ENCODE measurements at regions not wholly inside any gene's neighbourhood (a gene's known extent, or its start where the extent isn't known, plus 50 kb on each side); places are given as distances from the start of the nearest gene placed in this dataset.
"Not testable (repeated sequence)": the region's sequence is repeated elsewhere in the genome, so short reads cannot be mapped to it uniquely, and the experiment has no call there.

DNA sequence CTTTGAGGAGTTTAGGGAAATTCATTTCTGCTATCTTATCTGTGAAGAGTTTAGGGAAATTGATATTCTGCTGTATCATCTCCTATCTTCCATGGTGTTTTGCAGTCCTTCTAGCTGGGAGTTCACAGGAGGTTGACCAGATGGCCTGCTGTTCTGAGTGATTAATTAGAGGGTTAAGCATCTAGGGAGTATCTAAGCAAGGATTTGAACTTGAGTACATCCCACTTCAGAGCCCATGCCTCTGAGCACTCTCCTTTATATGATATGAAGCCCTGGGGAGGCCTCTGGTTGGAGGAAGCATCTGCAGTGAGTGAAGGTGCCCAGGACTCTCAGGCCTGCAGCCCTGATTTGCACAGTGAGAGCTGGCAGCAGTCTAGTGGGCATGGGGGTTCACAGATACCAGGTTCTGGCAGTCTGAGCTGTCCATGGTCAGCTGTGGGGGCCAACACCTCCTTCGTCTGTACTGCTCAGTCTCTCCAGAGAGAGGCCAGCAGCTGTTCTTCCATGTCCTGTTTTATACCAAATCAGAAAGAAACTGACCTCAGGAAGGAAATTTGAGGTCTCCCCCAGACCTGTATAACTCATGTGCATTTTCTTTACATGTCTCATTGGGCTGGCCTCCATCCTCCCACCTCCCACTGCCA is 156.9 kb downstream of the PLCE1 start:
- Histone ChIP-seq H3K9me3 (replicated peaks; ENCODE audit: insufficient read depth, low read length) (no peaks in the 10 kb centered on the region), H3K27me3 (replicated peaks; ENCODE audit: insufficient read depth, low read length) (no peaks in the 10 kb centered on the region), H3K36me3 (replicated peaks; ENCODE audit: insufficient read depth, low read length) (no peaks in the 10 kb centered on the region), H3K79me2 (ENCODE audit: low read length) (no peaks in the 10 kb centered on the region), H3K4me3 (ENCODE audit: low read length) (no peak overlapping the region), H3K9ac (ENCODE audit: low read length) (no peak overlapping the region), H3K9me2 (replicated peaks; ENCODE audit: insufficient read depth, low read length) (no peaks in the 10 kb centered on the region), H3K4me1 (ENCODE audit: low read length) (no peaks in the 10 kb centered on the region), H3F3A (ENCODE audit: insufficient read depth, low read length) (no peaks in the 10 kb centered on the region), H2AFZ (ENCODE audit: low read length) (no peak overlapping the region), H3K27ac (ENCODE audit: low read length) (no peak overlapping the region), H4K20me1 (ENCODE audit: insufficient read depth, low read length) (no peaks in the 10 kb centered on the region), H3K4me2 (ENCODE audit: low read depth, low read length) (no peak overlapping the region)
- TF ChIP-seq EZH2phosphoT487 (IDR thresholded peaks at IDR 0.05; ENCODE audit: low read length) = no peak
- TF ChIP-seq EZH2 (optimal IDR thresholded peaks at IDR 0.05; ENCODE audit: low read depth, low read length) = no peak
- TF ChIP-seq, protein P1, sequence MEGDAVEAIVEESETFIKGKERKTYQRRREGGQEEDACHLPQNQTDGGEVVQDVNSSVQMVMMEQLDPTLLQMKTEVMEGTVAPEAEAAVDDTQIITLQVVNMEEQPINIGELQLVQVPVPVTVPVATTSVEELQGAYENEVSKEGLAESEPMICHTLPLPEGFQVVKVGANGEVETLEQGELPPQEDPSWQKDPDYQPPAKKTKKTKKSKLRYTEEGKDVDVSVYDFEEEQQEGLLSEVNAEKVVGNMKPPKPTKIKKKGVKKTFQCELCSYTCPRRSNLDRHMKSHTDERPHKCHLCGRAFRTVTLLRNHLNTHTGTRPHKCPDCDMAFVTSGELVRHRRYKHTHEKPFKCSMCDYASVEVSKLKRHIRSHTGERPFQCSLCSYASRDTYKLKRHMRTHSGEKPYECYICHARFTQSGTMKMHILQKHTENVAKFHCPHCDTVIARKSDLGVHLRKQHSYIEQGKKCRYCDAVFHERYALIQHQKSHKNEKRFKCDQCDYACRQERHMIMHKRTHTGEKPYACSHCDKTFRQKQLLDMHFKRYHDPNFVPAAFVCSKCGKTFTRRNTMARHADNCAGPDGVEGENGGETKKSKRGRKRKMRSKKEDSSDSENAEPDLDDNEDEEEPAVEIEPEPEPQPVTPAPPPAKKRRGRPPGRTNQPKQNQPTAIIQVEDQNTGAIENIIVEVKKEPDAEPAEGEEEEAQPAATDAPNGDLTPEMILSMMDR (IDR thresholded peaks at IDR 0.05; ENCODE audit: low read length) = no peak
- no peak for DNase-seq

DNA sequence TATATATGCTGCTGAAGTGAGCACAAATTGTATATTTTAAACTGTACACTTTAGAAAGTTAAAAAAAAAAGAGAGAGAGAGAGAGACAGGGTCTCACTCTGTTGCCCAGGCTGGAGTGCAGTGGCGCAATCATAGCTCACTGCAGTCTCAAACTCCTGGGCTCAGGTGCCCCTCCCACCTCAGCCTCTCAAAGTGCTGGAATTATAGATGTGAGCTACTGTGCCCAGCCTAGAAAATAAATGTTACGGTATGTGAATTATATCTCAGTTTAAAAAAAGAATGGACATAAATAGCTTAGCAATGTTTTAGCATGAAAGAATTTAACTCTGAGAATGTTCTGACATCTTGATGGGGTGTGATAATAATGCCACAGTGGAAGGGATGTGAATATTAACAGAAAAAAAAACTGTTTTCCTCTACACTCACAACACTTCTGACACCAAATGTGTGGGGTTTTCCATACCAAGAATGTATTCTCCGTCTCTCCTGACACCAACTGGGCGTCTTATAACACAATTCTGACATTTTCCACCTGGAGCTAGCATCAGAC is 162.1 kb downstream of the PLCE1 start:
- Histone ChIP-seq H4K20me1 (ENCODE audit: insufficient read depth, low read length) (no peaks in the 10 kb centered on the region), H3K4me2 (ENCODE audit: low read depth, low read length) (no peak overlapping the region), H3K9me2 (replicated peaks; ENCODE audit: insufficient read depth, low read length) (no peaks in the 10 kb centered on the region), H3K36me3 (replicated peaks; ENCODE audit: insufficient read depth, low read length) (no peaks in the 10 kb centered on the region), H3F3A (ENCODE audit: insufficient read depth, low read length) (no peaks in the 10 kb centered on the region), H3K9me3 (replicated peaks; ENCODE audit: insufficient read depth, low read length) (no peaks in the 10 kb centered on the region), H3K79me2 (ENCODE audit: low read length) (no peaks in the 10 kb centered on the region), H3K27me3 (replicated peaks; ENCODE audit: insufficient read depth, low read length) (no peaks in the 10 kb centered on the region), H3K9ac (ENCODE audit: low read length) (no peak overlapping the region), H3K27ac (ENCODE audit: low read length) (no peak overlapping the region), H3K4me3 (ENCODE audit: low read length) (no peak overlapping the region), H2AFZ (ENCODE audit: low read length) (no peak overlapping the region), H3K4me1 (ENCODE audit: low read length) (no peaks in the 10 kb centered on the region)
- no peak for TF ChIP-seq EZH2 (optimal IDR thresholded peaks at IDR 0.05; ENCODE audit: low read depth, low read length)
- TF ChIP-seq EZH2phosphoT487 (IDR thresholded peaks at IDR 0.05; ENCODE audit: low read length) = no peak
- TF ChIP-seq, protein P1 (IDR thresholded peaks at IDR 0.05; ENCODE audit: low read length) = no peak
- DNase-seq = no peak

DNA sequence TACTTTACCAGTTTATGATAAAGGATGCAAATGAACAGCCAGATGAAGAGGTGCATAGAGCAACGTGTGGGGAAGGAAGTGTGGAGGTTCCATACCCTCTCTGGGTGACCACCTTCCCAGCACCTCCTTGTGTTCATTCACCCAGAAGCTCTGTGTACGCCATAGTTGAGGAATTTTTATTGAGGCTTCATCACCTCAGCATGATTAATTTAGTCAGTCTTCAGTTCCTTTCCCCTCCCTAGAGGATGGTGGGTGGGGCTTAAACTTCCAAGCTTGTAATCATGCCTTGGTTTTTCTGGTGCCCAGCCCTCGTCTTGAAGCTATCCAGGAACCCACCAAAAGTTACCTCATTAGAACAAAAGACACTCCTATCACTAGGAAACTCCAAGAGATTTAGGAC is 162.7 kb downstream of the PLCE1 start:
- H3K36me3 ChIP-seq (replicated peaks; ENCODE audit: insufficient read depth, low read length) = no peaks in the 10 kb centered on the region
- H3K9me2 ChIP-seq (replicated peaks; ENCODE audit: insufficient read depth, low read length) = no peaks in the 10 kb centered on the region
- no peaks in the 10 kb centered on the region for H3F3A ChIP-seq (ENCODE audit: insufficient read depth, low read length)
- H3K9ac ChIP-seq (ENCODE audit: low read length) = no peak overlapping the region
- no peaks in the 10 kb centered on the region for H3K79me2 ChIP-seq (ENCODE audit: low read length)
- H3K27me3 ChIP-seq (replicated peaks; ENCODE audit: insufficient read depth, low read length) = no peaks in the 10 kb centered on the region
- H3K4me1 ChIP-seq (ENCODE audit: low read length) = no peaks in the 10 kb centered on the region
- no peak overlapping the region for H3K27ac ChIP-seq (ENCODE audit: low read length)
- TF ChIP-seq EZH2phosphoT487 (IDR thresholded peaks at IDR 0.05; ENCODE audit: low read length) = no peak
- TF ChIP-seq EZH2 (optimal IDR thresholded peaks at IDR 0.05; ENCODE audit: low read depth, low read length) = no peak
- TF ChIP-seq, protein P1 (IDR thresholded peaks at IDR 0.05; ENCODE audit: low read length) = no peak
- H3K9me3 ChIP-seq (replicated peaks; ENCODE audit: insufficient read depth, low read length) = no peaks in the 10 kb centered on the region
- H4K20me1 ChIP-seq (ENCODE audit: insufficient read depth, low read length) = no peaks in the 10 kb centered on the region
- H3K4me2 ChIP-seq (ENCODE audit: low read depth, low read length) = no peak overlapping the region
- DNase-seq = no peak
- H3K4me3 ChIP-seq (ENCODE audit: low read length) = no peak overlapping the region
- no peak overlapping the region for H2AFZ ChIP-seq (ENCODE audit: low read length)

DNA sequence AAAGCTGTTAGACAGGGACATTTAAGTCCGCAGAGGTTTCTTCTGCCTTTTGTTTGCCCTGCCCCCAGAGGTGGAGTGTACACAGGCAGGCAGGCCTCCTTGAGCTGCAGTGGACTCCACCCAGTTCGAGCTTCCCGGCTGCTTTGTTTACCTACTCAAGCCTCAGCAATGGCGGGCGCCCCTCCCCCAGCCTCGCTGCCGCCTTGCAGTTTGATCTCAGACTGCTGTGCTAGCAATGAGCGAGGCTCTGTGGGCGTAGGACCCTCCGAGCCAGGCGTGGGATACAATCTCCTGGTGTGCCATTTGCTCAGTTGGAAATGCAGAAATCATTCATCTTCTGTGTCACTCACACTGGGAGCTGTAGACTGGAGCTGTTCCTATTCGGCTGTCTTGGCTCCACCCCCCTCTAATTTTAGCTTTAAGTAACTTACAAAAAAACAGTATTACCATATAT is 171.5 kb downstream of the PLCE1 start:
- H4K20me1 ChIP-seq (ENCODE audit: insufficient read depth, low read length); H3K9me2 ChIP-seq (replicated peaks; ENCODE audit: insufficient read depth, low read length); H3K9ac ChIP-seq (ENCODE audit: low read length); H3K4me2 ChIP-seq (ENCODE audit: low read depth, low read length); H3K4me3 ChIP-seq (ENCODE audit: low read length); H2AFZ ChIP-seq (ENCODE audit: low read length); DNase-seq; H3K79me2 ChIP-seq (ENCODE audit: low read length); H3K27me3 ChIP-seq (replicated peaks; ENCODE audit: insufficient read depth, low read length); H3K36me3 ChIP-seq (replicated peaks; ENCODE audit: insufficient read depth, low read length); H3K9me3 ChIP-seq (replicated peaks; ENCODE audit: insufficient read depth, low read length); H3F3A ChIP-seq (ENCODE audit: insufficient read depth, low read length); H3K4me1 ChIP-seq (ENCODE audit: low read length); H3K27ac ChIP-seq (ENCODE audit: low read length): not testable (repeated sequence)
